Psoas muscle (tissue), 7 donors: ENCODE measurements at regions not wholly inside any gene's neighbourhood (a gene's known extent, or its start where the extent isn't known, plus 50 kb on each side); places are given as distances from the start of the nearest gene placed in this dataset.
"Not testable (repeated sequence)": the region's sequence is repeated elsewhere in the genome, so short reads cannot be mapped to it uniquely, and the experiment has no call there.

Experiments used
- ATAC-seq, 4 donors: fragments of 200-7000 bp; cut with Tn5 transposase; one replicate each; pipeline ENCODE4 v1.9.1; 2020; ENCODE audit warnings: moderate library complexity in 3 of 4, mild to moderate bottlenecking in 2 of 4
- DNase-seq, 2 donors: peaks; one replicate each; pipeline ENCODE4 v3.0.0-alpha.2; 2020
- H3K27ac ChIP-seq: fragments of 200-600 bp; one replicate; pipeline ENCODE4 v1.8.0; 2022
- H3K27me3 ChIP-seq, 3 donors: fragments of 200-600 bp in 1 of 3; one replicate each; pipeline versions ENCODE4 v1.6.1 to v1.8.0; 2013 to 2022; ENCODE audit warnings: low read length in 2 of 3, mild to moderate bottlenecking in 2 of 3, moderate library complexity in 1 of 3; ENCODE audit not compliant: insufficient read depth in 3 of 3
- H3K36me3 ChIP-seq, 2 donors: fragments of 200-600 bp in 1 of 2; one replicate each; pipeline versions ENCODE4 v1.6.1 to v1.8.0; 2013 to 2022; ENCODE audit warnings: low read depth in 1 of 2, mild to moderate bottlenecking in 1 of 2, moderate library complexity in 1 of 2; ENCODE audit not compliant: insufficient read depth in 1 of 2
- H3K4me1 ChIP-seq: fragments of 200-600 bp; one replicate; pipeline ENCODE4 v1.8.0; 2022
- H3K4me3 ChIP-seq: fragments of 200-600 bp; one replicate; pipeline ENCODE4 v1.8.0; 2022; ENCODE audit warnings: mild to moderate bottlenecking
- H3K9me3 ChIP-seq: fragments of 200-600 bp; one replicate; pipeline ENCODE4 v1.8.0; 2022
- CTCF ChIP-seq: fragments of 200-600 bp; IDR thresholded peaks from one replicate; pipeline ENCODE4 v1.8.0; 2022; ENCODE audit warnings: antibody characterized with exemption
- WGBS, 3 donors: extraction: QIAGEN DNeasy Blood & Tissue Kit; methylation state at CpG; one replicate each; pipeline versions ENCODE4 v1.1.6 to v1.1.7; 2013; 5-methylcytosine and 5-hydroxymethylcytosine counted together
- intact Hi-C, 2 donors: fragments of 100-400 bp; cut with DNase I; formaldehyde crosslinking; loops; one replicate each; pipeline versions ENCODE4 v1.11.0 to v1.14.2; 2022
- donor health status: healthy with polysubstance abuse.
- donor health status: DM: no; HTN: no; CAD: no; lungs with moderate emphysema.
- donor health status: Bipolar disorder and iron deficiency.
- donor health status: healthy.
- donor health status: DM: yes; HTN: yes; CAD: no.
- donor health status: DM: no; HTN: no; CAD: no.
- donor health status: DM: yes; HTN: yes; CAD: no.

- WGBS, 3 donors, result 72 to 73% (median 72%) methylated on average over 3 of the region's 3 CpGs
Observed at GRCh38 chr2:39975476-39976020, 196.5 kb upstream of the THUMPD2 start.

GRCh38 chr2:39968037-39968436 lies 189.0 kb upstream of the THUMPD2 start:
- DNase-seq, result no peak
- Histone ChIP-seq H3K4me1 (no peaks in the 10 kb centered on the region), H3K27ac (no peak overlapping the region), H3K4me3 (no peak overlapping the region), H3K36me3 (no peaks in the 10 kb centered on the region), H3K9me3 (peaks cover 5% of the 10 kb centered on the region), H3K27me3 (no peaks in the 10 kb centered on the region)
- TF ChIP-seq CTCF, result no peak
- no peak for ATAC-seq
- intact Hi-C loops, result no loop called here
- 86 to 97% (median 90%) methylated on average over 1 of the region's 1 CpG for WGBS, 3 donors

More at GRCh38 chr2:39975476-39976020, 196.5 kb upstream of the THUMPD2 start:
- ATAC-seq (no peak), DNase-seq (no peak)
- TF ChIP-seq CTCF, result no peak
- H3K4me1 ChIP-seq, result no peaks in the 10 kb centered on the region
- H3K36me3 ChIP-seq, result no peaks in the 10 kb centered on the region
- no peak overlapping the region for H3K4me3 ChIP-seq
- intact Hi-C loops, result no loop called here
- no peak overlapping the region for H3K27ac ChIP-seq
- H3K9me3 ChIP-seq, result no peaks in the 10 kb centered on the region
- no peaks in the 10 kb centered on the region for H3K27me3 ChIP-seq

- H3K27ac ChIP-seq, intact Hi-C loops, H3K4me3 ChIP-seq, ATAC-seq, H3K27me3 ChIP-seq, H3K4me1 ChIP-seq, DNase-seq, H3K9me3 ChIP-seq, H3K36me3 ChIP-seq: not testable (repeated sequence)
- WGBS, 3 donors, result 76 to 79% (median 76%) methylated on average over 7 of the region's 7 CpGs
Observed at GRCh38 chr2:39960681-39961080, 181.6 kb upstream of the THUMPD2 start.

- intact Hi-C loops, result no loop called here
- ATAC-seq (no peak), DNase-seq (no peak)
- H3K4me1 ChIP-seq, result no peaks in the 10 kb centered on the region
- no peaks in the 10 kb centered on the region for H3K27me3 ChIP-seq
- no peaks in the 10 kb centered on the region for H3K36me3 ChIP-seq
- no peak overlapping the region for H3K27ac ChIP-seq
- H3K9me3 ChIP-seq, result no peaks in the 10 kb centered on the region
- no peak overlapping the region for H3K4me3 ChIP-seq
- no peak for TF ChIP-seq CTCF
Observed at GRCh38 chr2:39954346-39954745, 175.3 kb upstream of the THUMPD2 start.

- Histone ChIP-seq H3K27ac (no peak overlapping the region), H3K36me3 (no peaks in the 10 kb centered on the region), H3K27me3 (no peaks in the 10 kb centered on the region), H3K9me3 (no peaks in the 10 kb centered on the region), H3K4me3 (no peak overlapping the region), H3K4me1 (no peaks in the 10 kb centered on the region)
- intact Hi-C loops, result no loop called here
- DNase-seq (no peak), ATAC-seq (no peak)
- 87 to 94% (median 88%) methylated on average over 1 of the region's 1 CpG for WGBS, 3 donors
- TF ChIP-seq CTCF, result no peak
Observed at GRCh38 chr2:39949131-39949530, 170.1 kb upstream of the THUMPD2 start.
